Loucy (cell line): ENCODE measurements at regions not wholly inside any gene's neighbourhood (a gene's known extent, or its start where the extent isn't known, plus 50 kb on each side); places are given as distances from the start of the nearest gene placed in this dataset.

ENCODE experiments used
- H2AFZ ChIP-seq: fragments of 200-600 bp; sonication (generic); 2 replicates; pipeline ENCODE4 v1.6.0; 2016; ENCODE audit warnings: antibody characterized with exemption, mild to moderate bottlenecking, low read length, moderate library complexity
- H3F3A ChIP-seq: fragments of 200-600 bp; 2 replicates; pipeline ENCODE4 v1.6.0; 2016; ENCODE audit warnings: antibody characterized with exemption, low read depth, mild to moderate bottlenecking
- H3K27me3 ChIP-seq: fragments of 200-600 bp; sonication (generic); 2 replicates; pipeline ENCODE4 v1.6.1; 2014; ENCODE audit warnings: low read length, mild to moderate bottlenecking; ENCODE audit not compliant: insufficient read depth, poor library complexity, severe bottlenecking
- H3K36me3 ChIP-seq: fragments of 200-600 bp; sonication (generic); 2 replicates; pipeline ENCODE4 v1.6.1; 2016; ENCODE audit warnings: low read length; ENCODE audit not compliant: insufficient read depth
- H3K4me1 ChIP-seq: fragments of 200-600 bp; sonication (generic); 2 replicates; pipeline ENCODE4 v1.5.1; 2014; ENCODE audit warnings: low read length, mild to moderate bottlenecking; ENCODE audit not compliant: insufficient read depth, poor library complexity, severe bottlenecking
- H3K4me2 ChIP-seq: fragments of 200-600 bp; sonication (generic); 2 replicates; pipeline ENCODE4 v1.6.0; 2014; ENCODE audit warnings: antibody characterized with exemption, low read length, low read depth, mild to moderate bottlenecking; ENCODE audit not compliant: poor library complexity, severe bottlenecking
- H3K4me3 ChIP-seq: fragments of 200-600 bp; sonication (generic); 2 replicates; pipeline ENCODE4 v1.5.1; 2014; ENCODE audit warnings: low read length, mild to moderate bottlenecking, mixed read lengths; ENCODE audit not compliant: poor library complexity, severe bottlenecking
- H3K79me2 ChIP-seq: fragments of 200-600 bp; sonication (generic); 2 replicates; pipeline ENCODE4 v1.6.1; 2014; ENCODE audit warnings: low read length; ENCODE audit not compliant: insufficient read depth
- H3K9ac ChIP-seq: fragments of 200-600 bp; sonication (generic); 2 replicates; pipeline ENCODE4 v1.6.0; 2014; ENCODE audit warnings: mild to moderate bottlenecking, low read depth, low read length, moderate library complexity; ENCODE audit not compliant: poor library complexity, severe bottlenecking
- H3K9me2 ChIP-seq: fragments of 200-600 bp; sonication (generic); replicated peaks from 2 replicates; pipeline ENCODE4 v1.6.1; 2016; ENCODE audit warnings: low read depth, low read length, mixed read lengths
- H3K9me3 ChIP-seq: fragments of 200-600 bp; sonication (generic); 2 replicates; pipeline ENCODE4 v1.6.1; 2014; ENCODE audit warnings: mild to moderate bottlenecking, antibody characterized with exemption, low read length, low read depth; ENCODE audit not compliant: insufficient read depth
- H4K20me1 ChIP-seq: fragments of 200-600 bp; sonication (generic); 2 replicates; pipeline ENCODE4 v1.6.0; 2014; ENCODE audit warnings: antibody characterized with exemption, low read length, mild to moderate bottlenecking; ENCODE audit not compliant: insufficient read depth, poor library complexity, severe bottlenecking
- EZH2phosphoT487 ChIP-seq: fragments of 200-600 bp; IDR thresholded peaks from 2 replicates; pipeline ENCODE4 v1.6.1; 2018; ENCODE audit warnings: antibody characterized with exemption, mild to moderate bottlenecking, moderate library complexity, borderline replicate concordance
- TF ChIP-seq, protein P1 (sequence below): fragments of 200-600 bp; sonication (generic); conservative IDR thresholded peaks from 2 replicates; pipeline ENCODE4 v1.5.1; 2014; ENCODE audit warnings: mild to moderate bottlenecking, antibody characterized with exemption, low read length

- Histone ChIP-seq H3K79me2 (no peaks in the 10 kb centered on the region), H3F3A (no peaks in the 10 kb centered on the region), H3K9ac (no peak overlapping the region), H3K9me3 (no peaks in the 10 kb centered on the region), H3K4me3 (no peak overlapping the region), H3K36me3 (no peaks in the 10 kb centered on the region), H3K4me1 (no peaks in the 10 kb centered on the region), H4K20me1 (no peaks in the 10 kb centered on the region), H3K9me2 (no peaks in the 10 kb centered on the region), H2AFZ (0 out of 2 replicates have a peak overlapping the region, but pooled peaks have one; percentile 6), H3K4me2 (no peak overlapping the region), H3K27me3 (no peaks in the 10 kb centered on the region)
- no peak for TF ChIP-seq EZH2phosphoT487
- TF ChIP-seq, protein P1, sequence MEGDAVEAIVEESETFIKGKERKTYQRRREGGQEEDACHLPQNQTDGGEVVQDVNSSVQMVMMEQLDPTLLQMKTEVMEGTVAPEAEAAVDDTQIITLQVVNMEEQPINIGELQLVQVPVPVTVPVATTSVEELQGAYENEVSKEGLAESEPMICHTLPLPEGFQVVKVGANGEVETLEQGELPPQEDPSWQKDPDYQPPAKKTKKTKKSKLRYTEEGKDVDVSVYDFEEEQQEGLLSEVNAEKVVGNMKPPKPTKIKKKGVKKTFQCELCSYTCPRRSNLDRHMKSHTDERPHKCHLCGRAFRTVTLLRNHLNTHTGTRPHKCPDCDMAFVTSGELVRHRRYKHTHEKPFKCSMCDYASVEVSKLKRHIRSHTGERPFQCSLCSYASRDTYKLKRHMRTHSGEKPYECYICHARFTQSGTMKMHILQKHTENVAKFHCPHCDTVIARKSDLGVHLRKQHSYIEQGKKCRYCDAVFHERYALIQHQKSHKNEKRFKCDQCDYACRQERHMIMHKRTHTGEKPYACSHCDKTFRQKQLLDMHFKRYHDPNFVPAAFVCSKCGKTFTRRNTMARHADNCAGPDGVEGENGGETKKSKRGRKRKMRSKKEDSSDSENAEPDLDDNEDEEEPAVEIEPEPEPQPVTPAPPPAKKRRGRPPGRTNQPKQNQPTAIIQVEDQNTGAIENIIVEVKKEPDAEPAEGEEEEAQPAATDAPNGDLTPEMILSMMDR, result no peak
Measured at GRCh38 chr14:97903821-97904220, 1106.6 kb downstream of the VRK1 start.

DNA sequence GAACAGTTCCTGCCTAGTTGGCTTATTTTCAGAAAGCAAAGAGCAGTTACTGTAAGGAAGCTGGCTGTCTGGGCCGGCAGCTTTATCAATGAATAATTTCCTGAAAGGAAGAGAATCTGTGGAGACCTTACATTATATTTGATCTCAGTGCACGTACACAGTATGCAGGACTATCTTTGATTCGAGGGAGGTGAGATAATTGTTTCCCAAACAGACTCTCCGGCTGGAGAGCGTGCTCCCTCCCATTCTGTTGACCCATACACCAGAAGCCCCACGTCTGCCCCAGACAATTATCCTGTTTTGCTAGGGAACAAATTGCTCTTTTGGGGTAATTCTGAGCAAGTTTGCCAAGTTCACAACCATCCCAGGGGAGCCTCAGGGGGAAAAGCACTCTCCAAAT lies 1115.0 kb downstream of the VRK1 start:
- Histone ChIP-seq H3K4me3 (no peak overlapping the region), H3K9me2 (no peaks in the 10 kb centered on the region), H3F3A (no peaks in the 10 kb centered on the region), H3K4me1 (no peaks in the 10 kb centered on the region), H3K36me3 (no peaks in the 10 kb centered on the region), H3K9ac (no peak overlapping the region), H3K79me2 (no peaks in the 10 kb centered on the region), H2AFZ (no peak overlapping the region), H4K20me1 (no peaks in the 10 kb centered on the region), H3K9me3 (no peaks in the 10 kb centered on the region), H3K27me3 (no peaks in the 10 kb centered on the region), H3K4me2 (no peak overlapping the region)
- TF ChIP-seq, protein P1, result no peak
- no peak for TF ChIP-seq EZH2phosphoT487

GRCh38 chr14:97916100-97916499 lies 1118.9 kb downstream of the VRK1 start:
- Histone ChIP-seq H3K4me1 (no peaks in the 10 kb centered on the region), H3K9me2 (no peaks in the 10 kb centered on the region), H2AFZ (no peak overlapping the region), H3K36me3 (no peaks in the 10 kb centered on the region), H4K20me1 (no peaks in the 10 kb centered on the region), H3K9ac (no peak overlapping the region), H3K27me3 (no peaks in the 10 kb centered on the region), H3K79me2 (no peaks in the 10 kb centered on the region), H3K4me3 (no peak overlapping the region), H3F3A (no peaks in the 10 kb centered on the region), H3K4me2 (no peak overlapping the region), H3K9me3 (no peaks in the 10 kb centered on the region)
- no peak for TF ChIP-seq EZH2phosphoT487
- TF ChIP-seq, protein P1, result no peak
